Erythroblast (primary cell): ENCODE measurements at regions not wholly inside any gene's neighbourhood (a gene's known extent, or its start where the extent isn't known, plus 50 kb on each side); places are given as distances from the start of the nearest gene placed in this dataset.

Source experiments
- GATA1 ChIP-seq: IDR thresholded peaks from 2 replicates; pipeline ENCODE4 v1.6.1; 2011; ENCODE audit warnings: low read depth, mild to moderate bottlenecking, control low read depth, low read length, moderate library complexity
- POLR2A ChIP-seq: IDR thresholded peaks from 2 replicates; pipeline ENCODE4 v1.6.1; 2011; ENCODE audit warnings: mild to moderate bottlenecking, low read length

DNA sequence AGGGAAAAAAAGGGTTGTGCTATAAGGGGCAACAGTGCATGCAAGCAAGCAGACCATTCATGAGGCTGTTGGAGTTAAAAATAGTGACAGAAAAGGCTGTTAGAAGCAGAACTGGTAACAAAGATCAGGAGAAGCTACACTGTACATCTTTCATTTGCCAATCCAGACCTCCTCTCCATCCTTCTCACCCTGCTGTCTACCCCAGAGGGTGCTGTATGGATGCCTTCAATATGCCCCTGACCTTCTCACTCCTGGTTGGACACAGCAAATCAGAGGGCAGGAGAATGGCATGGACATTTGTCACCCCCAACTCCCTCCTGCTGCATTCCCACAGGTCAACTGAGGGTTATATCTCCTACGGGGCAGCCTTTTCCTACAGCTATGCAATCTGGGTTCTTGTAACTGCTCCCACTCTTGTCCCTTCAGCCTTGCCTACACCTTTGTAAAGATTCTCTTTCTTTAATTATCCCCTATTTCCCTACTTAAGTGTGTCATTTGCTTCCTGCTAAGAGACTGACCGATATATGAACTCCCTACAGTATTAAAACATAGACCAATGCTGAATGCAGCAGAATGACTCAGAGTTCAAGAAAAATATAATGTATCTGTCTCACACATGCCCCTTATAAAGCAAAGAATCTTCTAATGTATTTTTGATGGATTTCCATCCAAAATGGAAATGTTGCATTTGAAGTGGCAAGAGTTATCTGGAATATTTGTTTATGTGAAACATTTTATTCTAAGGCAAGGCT lies 169.2 kb upstream of the NCKAP5 start:
- TF ChIP-seq POLR2A (no peak), GATA1 (no peak)
